Smooth muscle cell (in vitro differentiated cells): ENCODE measurements at regions not wholly inside any gene's neighbourhood (a gene's known extent, or its start where the extent isn't known, plus 50 kb on each side); places are given as distances from the start of the nearest gene placed in this dataset.

ENCODE experiments used
- DNase-seq: peaks from one replicate; lab custom pipeline; 2025; ENCODE audit not compliant: unreplicated experiment; lab: John Stamatoyannopoulos, UW
- H2AFZ ChIP-seq: fragments of 200-600 bp; sonication (generic); 2 replicates; pipeline ENCODE4 v1.6.0; 2016; ENCODE audit warnings: antibody characterized with exemption, low read depth, mild to moderate bottlenecking
- H3F3A ChIP-seq: fragments of 200-600 bp; sonication (generic); 2 replicates; pipeline ENCODE4 v1.6.0; 2017; ENCODE audit warnings: antibody characterized with exemption, low read depth
- H3K27ac ChIP-seq: fragments of 200-600 bp; sonication (generic); 2 replicates; pipeline ENCODE4 v1.5.1; 2016; ENCODE audit warnings: low read depth, mild to moderate bottlenecking
- H3K27me3 ChIP-seq: fragments of 200-600 bp; sonication (generic); 2 replicates; pipeline ENCODE4 v1.6.1; 2016; ENCODE audit warnings: low read depth, mild to moderate bottlenecking
- H3K36me3 ChIP-seq: fragments of 200-600 bp; sonication (generic); 2 replicates; pipeline ENCODE4 v1.5.1; 2016; ENCODE audit warnings: low read depth
- H3K4me1 ChIP-seq: fragments of 200-600 bp; sonication (generic); 2 replicates; pipeline ENCODE4 v1.5.1; 2016; ENCODE audit warnings: low read depth
- H3K4me2 ChIP-seq: fragments of 200-600 bp; sonication (generic); 2 replicates; pipeline ENCODE4 v1.6.0; 2016; ENCODE audit warnings: mild to moderate bottlenecking
- H3K4me3 ChIP-seq: fragments of 200-600 bp; sonication (generic); 2 replicates; pipeline ENCODE4 v1.5.1; 2016; ENCODE audit warnings: mild to moderate bottlenecking
- H3K79me2 ChIP-seq: fragments of 200-600 bp; sonication (generic); 2 replicates; pipeline ENCODE4 v1.6.0; 2016; ENCODE audit warnings: low read depth, mild to moderate bottlenecking
- H3K9ac ChIP-seq: fragments of 200-600 bp; sonication (generic); 2 replicates; pipeline ENCODE4 v1.6.0; 2016; ENCODE audit warnings: low read depth
- H3K9me3 ChIP-seq: fragments of 200-600 bp; sonication (generic); replicated peaks from 2 replicates; pipeline ENCODE4 v1.5.1; 2016; ENCODE audit warnings: low read depth
- H4K20me1 ChIP-seq: fragments of 200-600 bp; sonication (generic); 2 replicates; pipeline ENCODE4 v1.6.0; 2016; ENCODE audit warnings: low read depth
- CTCF ChIP-seq: fragments of 200-600 bp; sonication (generic); IDR thresholded peaks from 2 replicates; pipeline ENCODE4 v1.5.1; 2017; ENCODE audit warnings: borderline replicate concordance, mild to moderate bottlenecking, antibody characterized with exemption; ENCODE audit not compliant: insufficient read depth, poor library complexity, severe bottlenecking
- WGBS: methylation state at CpG from one replicate; pipeline ENCODE4 v1.1.7; 2016; ENCODE audit warnings: low lambda C conversion rate; 5-methylcytosine and 5-hydroxymethylcytosine counted together

- Histone ChIP-seq H3K27ac (no peak overlapping the region), H3K27me3 (no peaks in the 10 kb centered on the region), H3F3A (no peaks in the 10 kb centered on the region), H2AFZ (no peak overlapping the region), H3K4me3 (no peak overlapping the region), H3K4me2 (no peak overlapping the region), H3K4me1 (peaks cover 10% of the 10 kb centered on the region), H3K9ac (no peak overlapping the region), H4K20me1 (no peaks in the 10 kb centered on the region), H3K36me3 (no peaks in the 10 kb centered on the region), H3K9me3 (no peaks in the 10 kb centered on the region), H3K79me2 (no peaks in the 10 kb centered on the region)
- no peak for TF ChIP-seq CTCF
- no peak for DNase-seq
- WGBS = 89% methylated on average over 3 of the region's 3 CpGs
These were observed 322.3 kb upstream of the CDH6 start for GRCh38 chr5:30871196-30871595.

GRCh38 chr5:30867711-30868110 lies 325.8 kb upstream of the CDH6 start:
- no peak overlapping the region for H3K9ac ChIP-seq
- no peaks in the 10 kb centered on the region for H3K79me2 ChIP-seq
- no peaks in the 10 kb centered on the region for H3K9me3 ChIP-seq

GRCh38 chr5:30866142-30866541 lies 327.3 kb upstream of the CDH6 start:
- Histone ChIP-seq H3K79me2 (no peaks in the 10 kb centered on the region), H3F3A (no peaks in the 10 kb centered on the region), H3K4me1 (peaks cover 10% of the 10 kb centered on the region), H3K27ac (no peak overlapping the region), H3K27me3 (no peaks in the 10 kb centered on the region), H4K20me1 (no peaks in the 10 kb centered on the region), H3K4me3 (no peak overlapping the region), H2AFZ (no peak overlapping the region), H3K4me2 (no peak overlapping the region), H3K9me3 (no peaks in the 10 kb centered on the region), H3K36me3 (no peaks in the 10 kb centered on the region), H3K9ac (no peak overlapping the region)
- no peak for DNase-seq
- TF ChIP-seq CTCF = no peak
- WGBS = 87% methylated on average over 8 of the region's 8 CpGs

More at GRCh38 chr5:30867711-30868110, 325.8 kb upstream of the CDH6 start:
- Histone ChIP-seq H3K36me3 (no peaks in the 10 kb centered on the region), H3K27me3 (no peaks in the 10 kb centered on the region), H3F3A (no peaks in the 10 kb centered on the region), H3K27ac (no peak overlapping the region), H4K20me1 (no peaks in the 10 kb centered on the region), H3K4me1 (peaks cover 10% of the 10 kb centered on the region), H2AFZ (no peak overlapping the region), H3K4me2 (no peak overlapping the region), H3K4me3 (no peak overlapping the region)
- TF ChIP-seq CTCF = no peak
- DNase-seq = no peak

- Histone ChIP-seq H4K20me1 (no peaks in the 10 kb centered on the region), H3K27ac (no peak overlapping the region), H3K4me2 (no peak overlapping the region), H3K4me3 (no peak overlapping the region), H3K9me3 (no peaks in the 10 kb centered on the region), H3K36me3 (no peaks in the 10 kb centered on the region), H2AFZ (no peak overlapping the region), H3F3A (no peaks in the 10 kb centered on the region), H3K79me2 (no peaks in the 10 kb centered on the region), H3K4me1 (peaks cover 6% of the 10 kb centered on the region), H3K9ac (no peak overlapping the region), H3K27me3 (no peaks in the 10 kb centered on the region)
- no peak for TF ChIP-seq CTCF
- no peak for DNase-seq
- 96% methylated on average over 3 of the region's 3 CpGs for WGBS
These were observed 337.2 kb upstream of the CDH6 start for GRCh38 chr5:30856242-30856641.
